ENCODE measurements at regions not wholly inside any gene's neighbourhood (a gene's known extent, or its start where the extent isn't known, plus 50 kb on each side); places are given as distances from the start of the nearest gene placed in this dataset.

- POLR2A ChIA-PET: no interaction called here
- H3K4me1 ChIP-seq (ENCODE audit: control insufficient read depth in 2 of 2, insufficient read depth in 2 of 2, low read length in 2 of 2): no peaks in the 10 kb centered on the region
- intact Hi-C loops (cut with micrococcal nuclease): no loop called here
- Mint-ChIP-seq H3K27me3 (no peaks in the 10 kb centered on the region), H3K4me3 (no peak overlapping the region), H3K4me1 (no peaks in the 10 kb centered on the region), H3K27ac (no peak overlapping the region), H3K9me3 (ENCODE audit: insufficient read depth) (no peaks in the 10 kb centered on the region)
- H3K4me2 ChIP-seq (replicated peaks; ENCODE audit: low read depth, low read length, poor library complexity, severe bottlenecking): no peak overlapping the region
- H4K20me1 ChIP-seq (ENCODE audit: control insufficient read depth, insufficient read depth, low read length, poor library complexity, severe bottlenecking): no peaks in the 10 kb centered on the region
- WGBS (ENCODE audit: insufficient coverage): no CpG with 5 or more reads among the region's 2 CpGs
- DNase-seq (no peak), ATAC-seq (ENCODE audit: low read depth) (no peak)
- no peaks in the 10 kb centered on the region for H3K27me3 ChIP-seq (replicated peaks in 1 of 4; ENCODE audit: control extremely low read depth in 1 of 4, control insufficient read depth in 3 of 4, insufficient read depth in 4 of 4, low read length in 3 of 4)
- H3K36me3 ChIP-seq (replicated peaks in 1 of 2; ENCODE audit: control extremely low read depth in 1 of 2, control insufficient read depth in 1 of 2, extremely low read depth in 1 of 2, insufficient read depth in 2 of 2, low read length in 1 of 2): no peaks in the 10 kb centered on the region
- H3K9ac ChIP-seq (ENCODE audit: low read length): no peak overlapping the region
- CTCF ChIA-PET: no interaction called here
- no peak overlapping the region for H3K4me3 ChIP-seq (ENCODE audit: control extremely low read depth in 1 of 5, extremely low read depth in 1 of 5, insufficient read depth in 1 of 5, low read depth in 2 of 5, low read length in 4 of 5)
- peaks cover 0 to 3% (median 0%) of the 10 kb centered on the region in 3 donors for H3K9me3 ChIP-seq (ENCODE audit: control extremely low read depth in 1 of 3, control insufficient read depth in 2 of 3, insufficient read depth in 1 of 3, low read length in 2 of 3)
- H2AFZ ChIP-seq (ENCODE audit: insufficient read depth, low read depth, low read length, poor library complexity, severe bottlenecking): no peak overlapping the region
- no peaks in the 10 kb centered on the region for H3K79me2 ChIP-seq (ENCODE audit: control insufficient read depth, insufficient read depth, low read length)
- no peak overlapping the region for H3K27ac ChIP-seq (ENCODE audit: low read length in 2 of 2)
- TF ChIP-seq CTCF (IDR thresholded peaks at IDR 0.05) (no peak), EZH2 (IDR thresholded peaks at IDR 0.05; ENCODE audit: borderline replicate concordance, insufficient read depth, low read depth, low read length, poor library complexity, severe bottlenecking) (no peak)
These were observed 455.2 kb upstream of the DYNLRB2 start for GRCh38 chr16:80085606-80086005.

- Histone ChIP-seq H2AFZ (ENCODE audit: insufficient read depth, low read depth, low read length, poor library complexity, severe bottlenecking) (no peak overlapping the region), H3K9me3 (ENCODE audit: control extremely low read depth in 1 of 3, control insufficient read depth in 2 of 3, insufficient read depth in 1 of 3, low read length in 2 of 3) (peaks cover 0 to 3% (median 0%) of the 10 kb centered on the region in 3 donors), H4K20me1 (ENCODE audit: control insufficient read depth, insufficient read depth, low read length, poor library complexity, severe bottlenecking) (no peaks in the 10 kb centered on the region), H3K36me3 (replicated peaks in 1 of 2; ENCODE audit: control extremely low read depth in 1 of 2, control insufficient read depth in 1 of 2, extremely low read depth in 1 of 2, insufficient read depth in 2 of 2, low read length in 1 of 2) (no peaks in the 10 kb centered on the region), H3K4me3 (ENCODE audit: control extremely low read depth in 1 of 5, extremely low read depth in 1 of 5, insufficient read depth in 1 of 5, low read depth in 2 of 5, low read length in 4 of 5) (no peak overlapping the region), H3K27ac (ENCODE audit: low read length in 2 of 2) (no peak overlapping the region), H3K4me1 (ENCODE audit: control insufficient read depth in 2 of 2, insufficient read depth in 2 of 2, low read length in 2 of 2) (no peaks in the 10 kb centered on the region), H3K4me2 (replicated peaks; ENCODE audit: low read depth, low read length, poor library complexity, severe bottlenecking) (no peak overlapping the region), H3K79me2 (ENCODE audit: control insufficient read depth, insufficient read depth, low read length) (no peaks in the 10 kb centered on the region), H3K27me3 (replicated peaks in 1 of 4; ENCODE audit: control extremely low read depth in 1 of 4, control insufficient read depth in 3 of 4, insufficient read depth in 4 of 4, low read length in 3 of 4) (no peaks in the 10 kb centered on the region), H3K9ac (ENCODE audit: low read length) (no peak overlapping the region)
- POLR2A ChIA-PET: no interaction called here
- Mint-ChIP-seq H3K9me3 (ENCODE audit: insufficient read depth) (no peaks in the 10 kb centered on the region), H3K4me3 (no peak overlapping the region), H3K4me1 (no peaks in the 10 kb centered on the region), H3K27me3 (no peaks in the 10 kb centered on the region), H3K27ac (no peak overlapping the region)
- DNase-seq (no peak), ATAC-seq (ENCODE audit: low read depth) (no peak)
- TF ChIP-seq EZH2 (IDR thresholded peaks at IDR 0.05; ENCODE audit: borderline replicate concordance, insufficient read depth, low read depth, low read length, poor library complexity, severe bottlenecking) (no peak), CTCF (IDR thresholded peaks at IDR 0.05) (no peak)
- WGBS (ENCODE audit: insufficient coverage): 36% methylated on average over 5 of the region's 5 CpGs
- intact Hi-C loops (cut with micrococcal nuclease): no loop called here
- CTCF ChIA-PET: no interaction called here
These were observed 456.2 kb upstream of the DYNLRB2 start for GRCh38 chr16:80084614-80085013.
